ENCODE measurements at regions not wholly inside any gene's neighbourhood (a gene's known extent, or its start where the extent isn't known, plus 50 kb on each side); places are given as distances from the start of the nearest gene placed in this dataset.

GRCh38 chr2:107281637-107282036 is 395.7 kb upstream of the ST6GAL2 start:
- TF ChIP-seq CTCF (IDR thresholded peaks at IDR 0.05), result no peak
- TF ChIP-seq, protein P1, sequence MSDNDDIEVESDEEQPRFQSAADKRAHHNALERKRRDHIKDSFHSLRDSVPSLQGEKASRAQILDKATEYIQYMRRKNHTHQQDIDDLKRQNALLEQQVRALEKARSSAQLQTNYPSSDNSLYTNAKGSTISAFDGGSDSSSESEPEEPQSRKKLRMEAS (CRISPR knock-in tag; IDR thresholded peaks at IDR 0.05), result no peak
- no peak for TF ChIP-seq CBFB (CRISPR knock-in tag; IDR thresholded peaks at IDR 0.05; ENCODE audit: low read depth)
- no peak for TF ChIP-seq NR3C1 (CRISPR knock-in tag; conservative IDR thresholded peaks at IDR 0.05; ENCODE audit: low read depth)
- TF ChIP-seq CREB1 (CRISPR knock-in tag; IDR thresholded peaks at IDR 0.05), result no peak
- no peak for TF ChIP-seq NR2C2 (CRISPR knock-in tag; IDR thresholded peaks at IDR 0.05)
- TF ChIP-seq, protein P2, sequence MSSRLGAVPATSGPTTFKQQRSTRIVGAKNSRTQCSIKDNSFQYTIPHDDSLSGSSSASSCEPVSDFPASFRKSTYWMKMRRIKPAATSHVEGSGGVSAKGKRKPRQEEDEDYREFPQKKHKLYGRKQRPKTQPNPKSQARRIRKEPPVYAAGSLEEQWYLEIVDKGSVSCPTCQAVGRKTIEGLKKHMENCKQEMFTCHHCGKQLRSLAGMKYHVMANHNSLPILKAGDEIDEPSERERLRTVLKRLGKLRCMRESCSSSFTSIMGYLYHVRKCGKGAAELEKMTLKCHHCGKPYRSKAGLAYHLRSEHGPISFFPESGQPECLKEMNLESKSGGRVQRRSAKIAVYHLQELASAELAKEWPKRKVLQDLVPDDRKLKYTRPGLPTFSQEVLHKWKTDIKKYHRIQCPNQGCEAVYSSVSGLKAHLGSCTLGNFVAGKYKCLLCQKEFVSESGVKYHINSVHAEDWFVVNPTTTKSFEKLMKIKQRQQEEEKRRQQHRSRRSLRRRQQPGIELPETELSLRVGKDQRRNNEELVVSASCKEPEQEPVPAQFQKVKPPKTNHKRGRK (CRISPR knock-in tag; IDR thresholded peaks at IDR 0.05; ENCODE audit: borderline replicate concordance), result no peak
- TF ChIP-seq, protein P3, sequence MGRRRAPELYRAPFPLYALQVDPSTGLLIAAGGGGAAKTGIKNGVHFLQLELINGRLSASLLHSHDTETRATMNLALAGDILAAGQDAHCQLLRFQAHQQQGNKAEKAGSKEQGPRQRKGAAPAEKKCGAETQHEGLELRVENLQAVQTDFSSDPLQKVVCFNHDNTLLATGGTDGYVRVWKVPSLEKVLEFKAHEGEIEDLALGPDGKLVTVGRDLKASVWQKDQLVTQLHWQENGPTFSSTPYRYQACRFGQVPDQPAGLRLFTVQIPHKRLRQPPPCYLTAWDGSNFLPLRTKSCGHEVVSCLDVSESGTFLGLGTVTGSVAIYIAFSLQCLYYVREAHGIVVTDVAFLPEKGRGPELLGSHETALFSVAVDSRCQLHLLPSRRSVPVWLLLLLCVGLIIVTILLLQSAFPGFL (CRISPR knock-in tag; IDR thresholded peaks at IDR 0.05; ENCODE audit: borderline replicate concordance), result no peak
- TF ChIP-seq, protein P4, sequence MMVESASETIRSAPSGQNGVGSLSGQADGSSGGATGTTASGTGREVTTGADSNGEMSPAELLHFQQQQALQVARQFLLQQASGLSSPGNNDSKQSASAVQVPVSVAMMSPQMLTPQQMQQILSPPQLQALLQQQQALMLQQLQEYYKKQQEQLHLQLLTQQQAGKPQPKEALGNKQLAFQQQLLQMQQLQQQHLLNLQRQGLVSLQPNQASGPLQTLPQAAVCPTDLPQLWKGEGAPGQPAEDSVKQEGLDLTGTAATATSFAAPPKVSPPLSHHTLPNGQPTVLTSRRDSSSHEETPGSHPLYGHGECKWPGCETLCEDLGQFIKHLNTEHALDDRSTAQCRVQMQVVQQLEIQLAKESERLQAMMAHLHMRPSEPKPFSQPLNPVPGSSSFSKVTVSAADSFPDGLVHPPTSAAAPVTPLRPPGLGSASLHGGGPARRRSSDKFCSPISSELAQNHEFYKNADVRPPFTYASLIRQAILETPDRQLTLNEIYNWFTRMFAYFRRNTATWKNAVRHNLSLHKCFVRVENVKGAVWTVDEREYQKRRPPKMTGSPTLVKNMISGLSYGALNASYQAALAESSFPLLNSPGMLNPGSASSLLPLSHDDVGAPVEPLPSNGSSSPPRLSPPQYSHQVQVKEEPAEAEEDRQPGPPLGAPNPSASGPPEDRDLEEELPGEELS (CRISPR knock-in tag; IDR thresholded peaks at IDR 0.05), result no peak
- no peak for TF ChIP-seq IRF1 (CRISPR knock-in tag; IDR thresholded peaks at IDR 0.05)
- TF ChIP-seq, protein P5, sequence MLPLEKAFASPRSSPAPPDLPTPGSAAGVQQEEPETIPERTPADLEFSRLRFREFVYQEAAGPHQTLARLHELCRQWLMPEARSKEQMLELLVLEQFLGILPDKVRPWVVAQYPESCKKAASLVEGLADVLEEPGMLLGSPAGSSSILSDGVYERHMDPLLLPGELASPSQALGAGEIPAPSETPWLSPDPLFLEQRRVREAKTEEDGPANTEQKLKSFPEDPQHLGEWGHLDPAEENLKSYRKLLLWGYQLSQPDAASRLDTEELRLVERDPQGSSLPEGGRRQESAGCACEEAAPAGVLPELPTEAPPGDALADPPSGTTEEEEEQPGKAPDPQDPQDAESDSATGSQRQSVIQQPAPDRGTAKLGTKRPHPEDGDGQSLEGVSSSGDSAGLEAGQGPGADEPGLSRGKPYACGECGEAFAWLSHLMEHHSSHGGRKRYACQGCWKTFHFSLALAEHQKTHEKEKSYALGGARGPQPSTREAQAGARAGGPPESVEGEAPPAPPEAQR (CRISPR knock-in tag; IDR thresholded peaks at IDR 0.05), result no peak
- TF ChIP-seq, protein P6, sequence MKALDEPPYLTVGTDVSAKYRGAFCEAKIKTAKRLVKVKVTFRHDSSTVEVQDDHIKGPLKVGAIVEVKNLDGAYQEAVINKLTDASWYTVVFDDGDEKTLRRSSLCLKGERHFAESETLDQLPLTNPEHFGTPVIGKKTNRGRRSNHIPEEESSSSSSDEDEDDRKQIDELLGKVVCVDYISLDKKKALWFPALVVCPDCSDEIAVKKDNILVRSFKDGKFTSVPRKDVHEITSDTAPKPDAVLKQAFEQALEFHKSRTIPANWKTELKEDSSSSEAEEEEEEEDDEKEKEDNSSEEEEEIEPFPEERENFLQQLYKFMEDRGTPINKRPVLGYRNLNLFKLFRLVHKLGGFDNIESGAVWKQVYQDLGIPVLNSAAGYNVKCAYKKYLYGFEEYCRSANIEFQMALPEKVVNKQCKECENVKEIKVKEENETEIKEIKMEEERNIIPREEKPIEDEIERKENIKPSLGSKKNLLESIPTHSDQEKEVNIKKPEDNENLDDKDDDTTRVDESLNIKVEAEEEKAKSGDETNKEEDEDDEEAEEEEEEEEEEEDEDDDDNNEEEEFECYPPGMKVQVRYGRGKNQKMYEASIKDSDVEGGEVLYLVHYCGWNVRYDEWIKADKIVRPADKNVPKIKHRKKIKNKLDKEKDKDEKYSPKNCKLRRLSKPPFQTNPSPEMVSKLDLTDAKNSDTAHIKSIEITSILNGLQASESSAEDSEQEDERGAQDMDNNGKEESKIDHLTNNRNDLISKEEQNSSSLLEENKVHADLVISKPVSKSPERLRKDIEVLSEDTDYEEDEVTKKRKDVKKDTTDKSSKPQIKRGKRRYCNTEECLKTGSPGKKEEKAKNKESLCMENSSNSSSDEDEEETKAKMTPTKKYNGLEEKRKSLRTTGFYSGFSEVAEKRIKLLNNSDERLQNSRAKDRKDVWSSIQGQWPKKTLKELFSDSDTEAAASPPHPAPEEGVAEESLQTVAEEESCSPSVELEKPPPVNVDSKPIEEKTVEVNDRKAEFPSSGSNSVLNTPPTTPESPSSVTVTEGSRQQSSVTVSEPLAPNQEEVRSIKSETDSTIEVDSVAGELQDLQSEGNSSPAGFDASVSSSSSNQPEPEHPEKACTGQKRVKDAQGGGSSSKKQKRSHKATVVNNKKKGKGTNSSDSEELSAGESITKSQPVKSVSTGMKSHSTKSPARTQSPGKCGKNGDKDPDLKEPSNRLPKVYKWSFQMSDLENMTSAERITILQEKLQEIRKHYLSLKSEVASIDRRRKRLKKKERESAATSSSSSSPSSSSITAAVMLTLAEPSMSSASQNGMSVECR (CRISPR knock-in tag; IDR thresholded peaks at IDR 0.05; ENCODE audit: borderline replicate concordance), result no peak
